Endothelial cell of umbilical vein (primary cell): ENCODE measurements at regions not wholly inside any gene's neighbourhood (a gene's known extent, or its start where the extent isn't known, plus 50 kb on each side); places are given as distances from the start of the nearest gene placed in this dataset.

Experiments
- BruUV-seq: library from RNA; stranded (reverse); fragments of 400-500 nt; replicated peaks from 2 replicates; lab custom pipeline; 2021; lab: Mats Ljungman, UMichigan
- CTCF ChIA-PET: fragments of 300-600, 350-600 bp; sonication (Branson Sonifier 250); formaldehyde crosslinking; loops from one replicate; lab custom pipeline; 2021; ENCODE audit warnings: antibody characterized with exemption, inconsistent platforms; lab: Charles Lee
- POLR2A ChIA-PET: fragments of 300-600, 350-600 bp; sonication (Branson Sonifier 250); formaldehyde crosslinking; loops from one replicate; lab custom pipeline; 2021; ENCODE audit warnings: antibody characterized with exemption, inconsistent platforms; lab: Charles Lee
- DNase-seq: peaks from one replicate; pipeline ENCODE4 v3.0.0-alpha.2; 2011; ENCODE audit warnings: low read depth, low spot score
- FAIRE-seq: peaks from 2 replicates; lab custom pipeline; 2011; peaks lifted over from hg19 to GRCh38; lab: Jason Lieb, UNC
- H2AFZ ChIP-seq: 2 replicates; pipeline ENCODE4 v1.6.0; 2012; ENCODE audit warnings: low read depth, low read length, control low read depth, inconsistent platforms
- H3K27ac ChIP-seq: 2 replicates; pipeline ENCODE4 v1.5.1; 2011; ENCODE audit warnings: low read depth, mild to moderate bottlenecking, control low read depth, low read length, moderate library complexity; ENCODE audit not compliant: insufficient read depth
- H3K27me3 ChIP-seq, 2 experiments: 2 replicates each; pipeline versions ENCODE4 v1.6.0 to v1.6.1; 2011; ENCODE audit warnings: low read length in 2 of 2, mixed read lengths in 1 of 2; ENCODE audit not compliant: control insufficient read depth in 2 of 2, insufficient read depth in 2 of 2
- H3K36me3 ChIP-seq, 2 experiments: 2 replicates in 1 of 2; 3 replicates in 1 of 2; pipeline ENCODE4 v1.5.1; 2011; ENCODE audit warnings: low read length in 2 of 2, mild to moderate bottlenecking in 1 of 2, moderate library complexity in 1 of 2; ENCODE audit not compliant: control insufficient read depth in 2 of 2, insufficient read depth in 2 of 2; ENCODE audit errors: extremely low read depth in 1 of 2
- H3K4me1 ChIP-seq: 3 replicates; pipeline ENCODE4 v1.5.1; 2011; ENCODE audit warnings: mild to moderate bottlenecking, low read length; ENCODE audit not compliant: control insufficient read depth, insufficient read depth; ENCODE audit errors: extremely low read depth
- H3K4me2 ChIP-seq: 2 replicates; pipeline ENCODE4 v1.6.1; 2011; ENCODE audit warnings: low read length, control low read depth, mixed read lengths; ENCODE audit not compliant: insufficient read depth
- H3K4me3 ChIP-seq, 3 experiments: fragments of 200-600 bp in 1 of 3; sonication (generic), shearing (Covaris generic) in 1 of 3; replicated peaks in 1 of 3; 2 replicates each; pipeline ENCODE4 v1.5.1; 2011 to 2016; ENCODE audit warnings: control low read depth in 3 of 3, low read length in 3 of 3, mild to moderate bottlenecking in 2 of 3, inconsistent platforms in 1 of 3, low read depth in 1 of 3, moderate library complexity in 1 of 3; ENCODE audit not compliant: insufficient read depth in 1 of 3
- H3K79me2 ChIP-seq: 2 replicates; pipeline ENCODE4 v1.6.0; 2012; ENCODE audit warnings: low read length, inconsistent platforms; ENCODE audit not compliant: control insufficient read depth, insufficient read depth
- H3K9ac ChIP-seq: replicated peaks from 2 replicates; pipeline ENCODE3; 2011; ENCODE audit warnings: low read length, control low read depth; ENCODE audit not compliant: insufficient read depth; ENCODE audit errors: extremely low read depth
- H3K9me1 ChIP-seq: replicated peaks from 3 replicates; pipeline ENCODE4 v1.6.0; 2011; ENCODE audit warnings: mild to moderate bottlenecking, low read length; ENCODE audit not compliant: control insufficient read depth, insufficient read depth; ENCODE audit errors: extremely low read depth
- H3K9me3 ChIP-seq: replicated peaks from 2 replicates; pipeline ENCODE4 v1.5.1; 2012; ENCODE audit warnings: low read length, inconsistent platforms; ENCODE audit not compliant: control insufficient read depth, insufficient read depth
- H4K20me1 ChIP-seq: replicated peaks from 2 replicates; pipeline ENCODE3; 2011; ENCODE audit warnings: mild to moderate bottlenecking, low read length; ENCODE audit not compliant: control insufficient read depth, insufficient read depth; ENCODE audit errors: extremely low read depth
- EZH2 ChIP-seq: IDR thresholded peaks from 2 replicates; pipeline ENCODE4 v1.6.1; 2012; ENCODE audit warnings: borderline replicate concordance, low read depth, mild to moderate bottlenecking, moderate library complexity, low read length, inconsistent platforms; ENCODE audit not compliant: severe bottlenecking
- FOS ChIP-seq: IDR thresholded peaks from 2 replicates; pipeline ENCODE4 v1.6.1; 2011; ENCODE audit warnings: mild to moderate bottlenecking, low read length, moderate library complexity, borderline replicate concordance; ENCODE audit not compliant: insufficient read depth
- GATA2 ChIP-seq: IDR thresholded peaks from 2 replicates; pipeline ENCODE4 v1.7.0; 2011; ENCODE audit warnings: low read depth, mild to moderate bottlenecking, moderate library complexity, mixed read lengths, low read length; ENCODE audit not compliant: insufficient read length, insufficient read depth
- JUN ChIP-seq: IDR thresholded peaks from 2 replicates; pipeline ENCODE4 v1.6.1; 2011; ENCODE audit warnings: borderline replicate concordance, low read depth; ENCODE audit not compliant: insufficient read length, insufficient read depth
- MYC ChIP-seq: IDR thresholded peaks from one replicate; pipeline ENCODE4 v1.6.1; 2011; ENCODE audit warnings: mild to moderate bottlenecking, low read depth, low read length
- POLR2A ChIP-seq: IDR thresholded peaks from 2 replicates; pipeline ENCODE4 v1.6.1; 2012; ENCODE audit warnings: low read depth, mild to moderate bottlenecking, control low read depth, low read length
- POLR2AphosphoS5 ChIP-seq: IDR thresholded peaks from 2 replicates; pipeline ENCODE4 v1.6.1; 2012; ENCODE audit warnings: low read depth, mild to moderate bottlenecking, control low read depth, low read length, moderate library complexity; ENCODE audit not compliant: insufficient read depth
- dilution Hi-C: fragments of 300-500 bp; cut with MboI; formaldehyde crosslinking; loops from one replicate; pipeline ENCODE4 v1.15.0; 2019; ENCODE audit warnings: low sequenced_read_pairs; ENCODE audit not compliant: extremely low pct_ligation_motif_present
- intact Hi-C: fragments of 100-400 bp; cut with micrococcal nuclease; formaldehyde crosslinking; loops from one replicate; pipeline ENCODE4 v1.10.0; 2022
- TF ChIP-seq, protein P1 (sequence below): IDR thresholded peaks from 2 replicates; pipeline ENCODE4 v1.6.1; 2011; ENCODE audit not compliant: insufficient read depth, insufficient read length
- TF ChIP-seq, protein P2 (sequence below), 2 donors: IDR thresholded peaks; 1 replicate in 1 of 2; 2 replicates in 1 of 2; pipeline ENCODE4 v1.5.1; 2011; ENCODE audit warnings: low read length in 2 of 2, mild to moderate bottlenecking in 2 of 2, moderate library complexity in 2 of 2, control low read depth in 1 of 2, inconsistent platforms in 1 of 2, low read depth in 1 of 2; ENCODE audit not compliant: insufficient read depth in 1 of 2; ENCODE audit errors: extremely low read depth in 1 of 2

DNA sequence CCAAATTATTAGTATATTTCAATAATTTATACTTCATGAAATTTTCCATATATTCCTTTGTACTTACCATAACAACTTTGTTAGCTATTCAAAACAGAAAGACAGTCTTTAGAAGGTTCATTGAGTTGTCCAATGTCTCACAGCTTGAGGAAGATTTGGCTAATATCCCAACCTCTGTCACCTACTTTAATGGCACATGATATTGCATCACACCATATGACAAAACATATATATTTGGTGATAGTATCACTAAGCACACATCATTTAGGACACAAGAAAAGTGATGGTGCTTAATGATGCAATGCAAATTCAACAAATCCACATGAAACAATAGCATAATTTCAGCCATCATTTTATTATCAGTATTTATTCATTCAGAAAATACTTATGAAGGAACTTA is 122.0 kb upstream of the BRINP3 start:
- dilution Hi-C loops (no loop called here), intact Hi-C loops (no loop called here)
- no peak for FAIRE-seq
- DNase-seq: no peak
- Histone ChIP-seq H3K4me3 (no peak overlapping the region), H3K4me1 (no peaks in the 10 kb centered on the region), H3K79me2 (no peaks in the 10 kb centered on the region), H3K9me1 (no peaks in the 10 kb centered on the region), H3K9me3 (no peaks in the 10 kb centered on the region), H4K20me1 (no peaks in the 10 kb centered on the region), H3K9ac (no peak overlapping the region), H3K36me3 (no peaks in the 10 kb centered on the region), H3K27ac (no peak overlapping the region), H2AFZ (no peak overlapping the region), H3K27me3 (no peaks in the 10 kb centered on the region), H3K4me2 (no peak overlapping the region)
- no TSS peak for BruUV-seq
- CTCF ChIA-PET: no interaction called here
- TF ChIP-seq EZH2: no peak
- TF ChIP-seq, protein P1, sequence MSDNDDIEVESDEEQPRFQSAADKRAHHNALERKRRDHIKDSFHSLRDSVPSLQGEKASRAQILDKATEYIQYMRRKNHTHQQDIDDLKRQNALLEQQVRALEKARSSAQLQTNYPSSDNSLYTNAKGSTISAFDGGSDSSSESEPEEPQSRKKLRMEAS: no peak
- no peak for TF ChIP-seq FOS
- no peak for TF ChIP-seq POLR2AphosphoS5
- TF ChIP-seq POLR2A: no peak
- no peak for TF ChIP-seq MYC
- TF ChIP-seq GATA2: no peak
- POLR2A ChIA-PET: no interaction called here

GRCh38 chr1:190602325-190602724 is 124.7 kb upstream of the BRINP3 start:
- ChIA-PET CTCF (interaction anchor here (1.5 kb wide), 1 partner anchor 15 kb away, joined by 3 read pairs; no protein-coding TSS in a partner anchor), POLR2A (no interaction called here)
- intact Hi-C loops: no loop called here

More at GRCh38 chr1:190602325-190602724, 124.7 kb upstream of the BRINP3 start:
- Histone ChIP-seq H3K27ac (no peak overlapping the region), H3K9me1 (no peaks in the 10 kb centered on the region), H3K79me2 (no peaks in the 10 kb centered on the region), H3K27me3 (no peaks in the 10 kb centered on the region), H4K20me1 (no peaks in the 10 kb centered on the region), H2AFZ (no peak overlapping the region), H3K9me3 (no peaks in the 10 kb centered on the region), H3K4me1 (no peaks in the 10 kb centered on the region), H3K4me3 (no peak overlapping the region), H3K4me2 (no peak overlapping the region), H3K36me3 (no peaks in the 10 kb centered on the region), H3K9ac (no peak overlapping the region)
- dilution Hi-C loops: no loop called here
- no TSS peak for BruUV-seq
- DNase-seq (no peak), FAIRE-seq (no peak)
- TF ChIP-seq, protein P1: no peak
- TF ChIP-seq, protein P2, sequence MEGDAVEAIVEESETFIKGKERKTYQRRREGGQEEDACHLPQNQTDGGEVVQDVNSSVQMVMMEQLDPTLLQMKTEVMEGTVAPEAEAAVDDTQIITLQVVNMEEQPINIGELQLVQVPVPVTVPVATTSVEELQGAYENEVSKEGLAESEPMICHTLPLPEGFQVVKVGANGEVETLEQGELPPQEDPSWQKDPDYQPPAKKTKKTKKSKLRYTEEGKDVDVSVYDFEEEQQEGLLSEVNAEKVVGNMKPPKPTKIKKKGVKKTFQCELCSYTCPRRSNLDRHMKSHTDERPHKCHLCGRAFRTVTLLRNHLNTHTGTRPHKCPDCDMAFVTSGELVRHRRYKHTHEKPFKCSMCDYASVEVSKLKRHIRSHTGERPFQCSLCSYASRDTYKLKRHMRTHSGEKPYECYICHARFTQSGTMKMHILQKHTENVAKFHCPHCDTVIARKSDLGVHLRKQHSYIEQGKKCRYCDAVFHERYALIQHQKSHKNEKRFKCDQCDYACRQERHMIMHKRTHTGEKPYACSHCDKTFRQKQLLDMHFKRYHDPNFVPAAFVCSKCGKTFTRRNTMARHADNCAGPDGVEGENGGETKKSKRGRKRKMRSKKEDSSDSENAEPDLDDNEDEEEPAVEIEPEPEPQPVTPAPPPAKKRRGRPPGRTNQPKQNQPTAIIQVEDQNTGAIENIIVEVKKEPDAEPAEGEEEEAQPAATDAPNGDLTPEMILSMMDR (IDR thresholded peaks at IDR 0.05; ENCODE audit: extremely low read depth in 1 of 2, insufficient read depth in 1 of 2, low read depth in 1 of 2, low read length in 2 of 2): no peak
- TF ChIP-seq JUN: no peak
- TF ChIP-seq FOS: no peak
- no peak for TF ChIP-seq EZH2
- TF ChIP-seq POLR2AphosphoS5: no peak
- no peak for TF ChIP-seq MYC
- no peak for TF ChIP-seq GATA2
- TF ChIP-seq POLR2A: no peak
